Prostate gland (tissue), 2 donors: ENCODE measurements at regions not wholly inside any gene's neighbourhood (a gene's known extent, or its start where the extent isn't known, plus 50 kb on each side); places are given as distances from the start of the nearest gene placed in this dataset.

Experiments
- DNase-seq: peaks from one replicate; pipeline ENCODE4 v3.0.0-alpha.2; 2019; ENCODE audit warnings: low spot score
- H3K27ac ChIP-seq, 2 donors: fragments of 200-600 bp; sonication (generic); 2 replicates each; pipeline ENCODE4 v1.5.1; 2017 to 2019
- H3K27me3 ChIP-seq: fragments of 200-600 bp; sonication (generic); replicated peaks from 2 replicates; pipeline ENCODE4 v1.5.1; 2019; ENCODE audit not compliant: insufficient read depth
- H3K36me3 ChIP-seq, 2 donors: fragments of 200-600 bp; sonication (generic); 1 replicate in 1 of 2; 2 replicates in 1 of 2; pipeline versions ENCODE4 v1.5.1 to v1.8.1; 2017 to 2019
- H3K4me1 ChIP-seq: fragments of 200-600 bp; sonication (generic); replicated peaks from 2 replicates; pipeline ENCODE4 v1.5.1; 2019
- H3K4me3 ChIP-seq, 2 donors: fragments of 200-600 bp; sonication (generic); 2 replicates each; pipeline ENCODE4 v1.5.1; 2017 to 2019
- H3K9me3 ChIP-seq: fragments of 200-600 bp; sonication (generic); 2 replicates; pipeline ENCODE4 v1.5.1; 2017
- POLR2A ChIP-seq: fragments of 450-650 bp; IDR thresholded peaks from one replicate; pipeline ENCODE4 v1.6.1; 2016; ENCODE audit warnings: antibody characterized with exemption, mild to moderate bottlenecking
- POLR2AphosphoS5 ChIP-seq: sonication (generic); formaldehyde crosslinking; IDR thresholded peaks from one replicate; pipeline ENCODE4 v1.6.1; 2017; ENCODE audit warnings: antibody characterized with exemption
- WGBS: methylation state at CpG from one replicate; pipeline ENCODE4 v1.1.5; 2018; 5-methylcytosine and 5-hydroxymethylcytosine counted together
- intact Hi-C: fragments of 100-400 bp; cut with DNase I; formaldehyde crosslinking; loops from one replicate; pipeline ENCODE4 v1.14.2; 2022
- TF ChIP-seq, protein P1 (sequence below), 4 experiments: fragments of 200-600 bp in 2 of 4; fragments of 450-650 bp in 2 of 4; sonication (generic) in 2 of 4; IDR thresholded peaks; 1 replicate in 3 of 4; 2 replicates in 1 of 4; pipeline ENCODE4 v1.5.1; 2016 to 2019; ENCODE audit warnings: antibody characterized with exemption in 4 of 4, mild to moderate bottlenecking in 2 of 4, moderate library complexity in 2 of 4

DNA sequence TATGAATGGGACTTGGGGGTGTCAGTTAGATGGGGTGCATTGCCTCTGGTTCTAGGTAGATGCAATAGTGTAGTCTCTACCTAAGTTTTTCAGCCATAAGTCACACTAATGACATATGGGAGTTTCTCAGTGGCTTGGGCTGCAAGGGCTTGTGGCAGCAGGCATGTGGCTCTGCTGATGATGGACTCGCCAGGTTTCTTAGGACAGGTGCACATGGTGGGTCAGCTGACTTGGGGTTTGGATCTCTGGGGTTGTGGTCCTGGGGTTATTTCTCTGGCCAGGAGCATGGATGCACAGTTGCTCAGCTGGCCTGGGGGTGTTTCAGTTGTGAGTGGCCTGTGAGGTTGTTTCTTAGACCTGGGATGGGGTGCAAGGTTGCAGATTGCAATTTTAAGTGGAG, 120.0 kb upstream of the DCBLD2 start:
- TF ChIP-seq POLR2AphosphoS5, result no peak
- TF ChIP-seq, protein P1, sequence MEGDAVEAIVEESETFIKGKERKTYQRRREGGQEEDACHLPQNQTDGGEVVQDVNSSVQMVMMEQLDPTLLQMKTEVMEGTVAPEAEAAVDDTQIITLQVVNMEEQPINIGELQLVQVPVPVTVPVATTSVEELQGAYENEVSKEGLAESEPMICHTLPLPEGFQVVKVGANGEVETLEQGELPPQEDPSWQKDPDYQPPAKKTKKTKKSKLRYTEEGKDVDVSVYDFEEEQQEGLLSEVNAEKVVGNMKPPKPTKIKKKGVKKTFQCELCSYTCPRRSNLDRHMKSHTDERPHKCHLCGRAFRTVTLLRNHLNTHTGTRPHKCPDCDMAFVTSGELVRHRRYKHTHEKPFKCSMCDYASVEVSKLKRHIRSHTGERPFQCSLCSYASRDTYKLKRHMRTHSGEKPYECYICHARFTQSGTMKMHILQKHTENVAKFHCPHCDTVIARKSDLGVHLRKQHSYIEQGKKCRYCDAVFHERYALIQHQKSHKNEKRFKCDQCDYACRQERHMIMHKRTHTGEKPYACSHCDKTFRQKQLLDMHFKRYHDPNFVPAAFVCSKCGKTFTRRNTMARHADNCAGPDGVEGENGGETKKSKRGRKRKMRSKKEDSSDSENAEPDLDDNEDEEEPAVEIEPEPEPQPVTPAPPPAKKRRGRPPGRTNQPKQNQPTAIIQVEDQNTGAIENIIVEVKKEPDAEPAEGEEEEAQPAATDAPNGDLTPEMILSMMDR (IDR thresholded peaks at IDR 0.05), result no peak
- TF ChIP-seq POLR2A, result no peak
- Histone ChIP-seq H3K27me3 (no peaks in the 10 kb centered on the region), H3K9me3 (no peaks in the 10 kb centered on the region), H3K27ac (no peak overlapping the region), H3K4me3 (no peak overlapping the region), H3K36me3 (no peaks in the 10 kb centered on the region), H3K4me1 (no peaks in the 10 kb centered on the region)
- intact Hi-C loops, result loop anchor here (5.0 to 10.0 kb wide), 4 partner anchors 153 to 763 kb away; no protein-coding TSS in a partner anchor
- no peak for DNase-seq
- WGBS, result 94% methylated on average over 1 of the region's 1 CpG

DNA sequence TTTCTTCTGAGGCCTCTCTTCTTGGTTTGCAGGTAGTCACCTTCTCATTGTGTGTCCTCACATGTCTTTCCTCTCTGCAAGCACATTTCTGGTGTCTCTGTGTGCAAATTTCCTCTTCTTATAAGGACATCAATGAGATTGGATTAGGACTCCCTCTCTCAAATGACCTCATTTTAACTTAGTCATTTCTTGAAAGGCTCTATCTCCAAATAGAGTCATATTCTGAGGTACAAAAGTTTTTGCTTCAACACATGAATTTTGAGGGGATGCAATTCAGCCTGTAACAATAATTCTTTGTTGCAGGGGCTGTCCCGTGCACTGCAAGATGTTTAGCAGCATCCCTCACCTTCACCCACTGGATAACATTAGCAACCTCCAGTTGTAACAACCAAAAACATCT, 115.0 kb upstream of the DCBLD2 start:
- H3K4me3 ChIP-seq, result no peak overlapping the region
- no peaks in the 10 kb centered on the region for H3K27me3 ChIP-seq
- 76% methylated on average over 1 of the region's 1 CpG for WGBS
- H3K36me3 ChIP-seq, result no peaks in the 10 kb centered on the region
- TF ChIP-seq, protein P1 (IDR thresholded peaks at IDR 0.05), result no peak
- TF ChIP-seq POLR2A (no peak), POLR2AphosphoS5 (no peak)
- DNase-seq, result no peak
- H3K9me3 ChIP-seq, result no peaks in the 10 kb centered on the region
- H3K27ac ChIP-seq, result no peak overlapping the region
- H3K4me1 ChIP-seq, result no peaks in the 10 kb centered on the region
- intact Hi-C loops, result no loop called here

DNA sequence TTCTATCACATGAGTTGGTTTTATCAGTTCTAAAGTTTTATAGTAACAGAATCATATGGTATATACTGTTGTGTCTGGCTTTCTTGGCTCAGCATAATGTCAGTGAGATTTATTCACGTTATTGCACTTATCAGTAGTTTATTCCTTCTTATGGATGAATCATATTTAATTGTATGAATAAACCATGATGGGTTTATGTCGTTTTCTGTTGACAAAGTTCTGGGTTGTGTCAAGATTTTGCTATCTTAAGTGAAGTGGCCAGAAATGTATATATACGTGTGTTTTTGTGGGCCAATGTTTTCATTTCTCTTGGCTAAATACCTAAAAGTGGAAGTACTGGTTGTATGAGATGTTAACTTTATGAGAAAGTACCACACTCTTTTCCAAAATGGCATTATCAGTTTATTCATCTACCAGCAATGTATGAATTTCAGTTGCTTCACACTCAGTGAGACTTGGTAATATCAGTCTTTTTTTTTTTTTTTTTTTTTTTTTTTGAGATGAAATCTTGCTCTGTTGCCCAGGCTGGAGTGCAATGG, 112.4 kb upstream of the DCBLD2 start:
- Histone ChIP-seq H3K36me3 (no peaks in the 10 kb centered on the region), H3K27ac (no peak overlapping the region), H3K4me1 (no peaks in the 10 kb centered on the region), H3K9me3 (no peaks in the 10 kb centered on the region), H3K27me3 (no peaks in the 10 kb centered on the region), H3K4me3 (no peak overlapping the region)
- WGBS, result 27% methylated on average over 3 of the region's 3 CpGs
- intact Hi-C loops, result no loop called here
- TF ChIP-seq, protein P1 (IDR thresholded peaks at IDR 0.05), result no peak
- TF ChIP-seq POLR2AphosphoS5 (no peak), POLR2A (no peak)
- DNase-seq, result no peak

DNA sequence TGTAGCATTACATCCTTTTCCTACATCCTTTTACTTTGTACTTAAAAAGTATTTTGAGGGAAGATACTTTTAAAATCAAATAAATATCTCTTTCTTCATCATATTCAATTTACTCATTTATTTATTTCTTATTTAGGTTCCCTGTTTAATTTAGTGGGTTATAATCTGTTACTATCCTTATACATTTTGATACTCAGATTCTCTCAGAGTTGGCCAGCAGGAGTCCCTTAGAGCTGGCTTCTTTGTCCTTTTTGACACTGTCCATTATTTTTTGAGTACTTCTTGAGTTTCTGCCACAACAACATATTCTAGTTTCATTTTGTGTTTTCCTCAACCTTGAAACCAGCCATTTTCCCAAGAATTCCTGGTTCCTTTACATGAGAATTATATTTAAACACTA, 111.6 kb upstream of the DCBLD2 start:
- H3K27ac ChIP-seq, result no peak overlapping the region
- no peaks in the 10 kb centered on the region for H3K36me3 ChIP-seq
- no peaks in the 10 kb centered on the region for H3K4me1 ChIP-seq
- TF ChIP-seq, protein P1 (IDR thresholded peaks at IDR 0.05), result no peak
- no peak for TF ChIP-seq POLR2AphosphoS5
- no peak for TF ChIP-seq POLR2A
- H3K9me3 ChIP-seq, result no peaks in the 10 kb centered on the region
- no peak for DNase-seq
- no peaks in the 10 kb centered on the region for H3K27me3 ChIP-seq
- intact Hi-C loops, result no loop called here
- no peak overlapping the region for H3K4me3 ChIP-seq

DNA sequence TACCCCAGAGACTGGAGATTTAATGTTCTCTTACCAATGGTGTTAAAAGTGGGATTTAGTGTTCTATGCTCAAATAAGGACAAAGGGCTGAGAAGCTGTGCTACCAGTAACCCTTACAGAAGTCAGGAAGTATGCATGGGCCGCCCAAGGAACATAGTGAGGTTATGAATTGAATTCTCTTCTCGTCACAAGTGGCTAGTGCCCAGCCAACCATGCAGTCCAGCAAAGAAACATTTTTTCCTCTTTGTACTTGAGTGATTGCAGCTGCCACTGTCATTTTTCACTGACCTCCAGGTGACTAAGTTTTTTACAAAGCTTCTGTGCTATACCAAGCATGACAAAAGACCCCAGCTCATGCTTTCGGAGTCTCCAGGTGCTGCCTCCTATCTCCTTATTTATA, 110.6 kb upstream of the DCBLD2 start:
- Histone ChIP-seq H3K27me3 (no peaks in the 10 kb centered on the region), H3K4me1 (no peaks in the 10 kb centered on the region), H3K27ac (no peak overlapping the region), H3K9me3 (no peaks in the 10 kb centered on the region), H3K36me3 (no peaks in the 10 kb centered on the region), H3K4me3 (no peak overlapping the region)
- TF ChIP-seq POLR2AphosphoS5 (no peak), POLR2A (no peak)
- TF ChIP-seq, protein P1 (IDR thresholded peaks at IDR 0.05), result no peak
- WGBS, result 85% methylated on average over 3 of the region's 3 CpGs
- DNase-seq, result no peak
- intact Hi-C loops, result no loop called here
